ENCODE measurements at regions not wholly inside any gene's neighbourhood (a gene's known extent, or its start where the extent isn't known, plus 50 kb on each side); places are given as distances from the start of the nearest gene placed in this dataset.

- TF ChIP-seq CTCF (IDR thresholded peaks at IDR 0.05) (no peak), EZH2 (IDR thresholded peaks at IDR 0.05; ENCODE audit: borderline replicate concordance, insufficient read depth, low read depth, low read length, poor library complexity, severe bottlenecking) (no peak)
Observed at GRCh38 chr2:196439760-196440159, 199.8 kb upstream of the CCDC150 start.
